Heart left ventricle (tissue), 13 donors: ENCODE measurements at regions not wholly inside any gene's neighbourhood (a gene's known extent, or its start where the extent isn't known, plus 50 kb on each side); places are given as distances from the start of the nearest gene placed in this dataset.

ENCODE experiments used
- POLR2A ChIP-seq, 2 donors: fragments of 450-650 bp; IDR thresholded peaks; one replicate each; pipeline ENCODE4 v1.6.1; 2017; ENCODE audit warnings: antibody characterized with exemption in 2 of 2, mild to moderate bottlenecking in 2 of 2, moderate library complexity in 2 of 2
- TF ChIP-seq, protein P1 (sequence below), 12 donors: fragments of 200-600 bp; sonication (generic) in 4 of 12; IDR thresholded peaks; one replicate each; pipeline versions ENCODE4 v1.5.0 to v1.8.0; 2018 to 2022; ENCODE audit warnings: antibody characterized with exemption in 12 of 12, mild to moderate bottlenecking in 5 of 12
- donor health status: ischemic (EF 13 %, LVEDD 7.1; RV severe dilation, severe dysfunction).
- donor health status: DM: no; HTN: yes; CAD: no.
- donor health status: DM: no; HTN: no; CAD: no.
- donor health status: ischemic (EF 25% LVEDD 6.9; RV normal size, moderate dysfunction).
- donor health status: ischemic (EF 25% LVEDD 5.7; RV mildly dilated, moderate dysfunction).
- donor health status: ischemic (EF 35%, LVEDD 5.7; RV mildly dilated, moderate dysfunction).
- donor health status: nonischemic (EF 11% LVEDD 7.7; RV severe dilation, severe dysfunction).
- donor health status: DM: yes; HTN: yes; CAD: no.
- donor health status: PGD.
- donor health status: ischemic (EF 29% LVEDD 5.4; RV normal size, mild dysfunction).
- donor health status: nonischemic (EF 23%, LVEDD 6.1; RV moderate dilation, normal function).

- no peak for TF ChIP-seq POLR2A (IDR thresholded peaks at IDR 0.05)
- TF ChIP-seq, protein P1, sequence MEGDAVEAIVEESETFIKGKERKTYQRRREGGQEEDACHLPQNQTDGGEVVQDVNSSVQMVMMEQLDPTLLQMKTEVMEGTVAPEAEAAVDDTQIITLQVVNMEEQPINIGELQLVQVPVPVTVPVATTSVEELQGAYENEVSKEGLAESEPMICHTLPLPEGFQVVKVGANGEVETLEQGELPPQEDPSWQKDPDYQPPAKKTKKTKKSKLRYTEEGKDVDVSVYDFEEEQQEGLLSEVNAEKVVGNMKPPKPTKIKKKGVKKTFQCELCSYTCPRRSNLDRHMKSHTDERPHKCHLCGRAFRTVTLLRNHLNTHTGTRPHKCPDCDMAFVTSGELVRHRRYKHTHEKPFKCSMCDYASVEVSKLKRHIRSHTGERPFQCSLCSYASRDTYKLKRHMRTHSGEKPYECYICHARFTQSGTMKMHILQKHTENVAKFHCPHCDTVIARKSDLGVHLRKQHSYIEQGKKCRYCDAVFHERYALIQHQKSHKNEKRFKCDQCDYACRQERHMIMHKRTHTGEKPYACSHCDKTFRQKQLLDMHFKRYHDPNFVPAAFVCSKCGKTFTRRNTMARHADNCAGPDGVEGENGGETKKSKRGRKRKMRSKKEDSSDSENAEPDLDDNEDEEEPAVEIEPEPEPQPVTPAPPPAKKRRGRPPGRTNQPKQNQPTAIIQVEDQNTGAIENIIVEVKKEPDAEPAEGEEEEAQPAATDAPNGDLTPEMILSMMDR (IDR thresholded peaks at IDR 0.05) = no peak
These were observed 385.9 kb upstream of the MAD2L1 start for GRCh38 chr4:120452536-120452935.
